Prostate gland (tissue), 2 donors: ENCODE measurements at regions not wholly inside any gene's neighbourhood (a gene's known extent, or its start where the extent isn't known, plus 50 kb on each side); places are given as distances from the start of the nearest gene placed in this dataset.

Source experiments
- CTCF ChIP-seq, 4 experiments: fragments of 200-600 bp in 2 of 4; fragments of 450-650 bp in 2 of 4; sonication (generic) in 2 of 4; IDR thresholded peaks; 1 replicate in 3 of 4; 2 replicates in 1 of 4; pipeline ENCODE4 v1.5.1; 2016 to 2019; ENCODE audit warnings: antibody characterized with exemption in 4 of 4, mild to moderate bottlenecking in 2 of 4, moderate library complexity in 2 of 4
- POLR2A ChIP-seq: fragments of 450-650 bp; IDR thresholded peaks from one replicate; pipeline ENCODE4 v1.6.1; 2016; ENCODE audit warnings: antibody characterized with exemption, mild to moderate bottlenecking

- TF ChIP-seq CTCF (IDR thresholded peaks at IDR 0.05): no peak
- TF ChIP-seq POLR2A: no peak
Measured at GRCh38 chr6:137352859-137353258, 133.7 kb upstream of the IFNGR1 start.
